ENCODE measurements at regions not wholly inside any gene's neighbourhood (a gene's known extent, or its start where the extent isn't known, plus 50 kb on each side); places are given as distances from the start of the nearest gene placed in this dataset.

- TF ChIP-seq, protein P1, sequence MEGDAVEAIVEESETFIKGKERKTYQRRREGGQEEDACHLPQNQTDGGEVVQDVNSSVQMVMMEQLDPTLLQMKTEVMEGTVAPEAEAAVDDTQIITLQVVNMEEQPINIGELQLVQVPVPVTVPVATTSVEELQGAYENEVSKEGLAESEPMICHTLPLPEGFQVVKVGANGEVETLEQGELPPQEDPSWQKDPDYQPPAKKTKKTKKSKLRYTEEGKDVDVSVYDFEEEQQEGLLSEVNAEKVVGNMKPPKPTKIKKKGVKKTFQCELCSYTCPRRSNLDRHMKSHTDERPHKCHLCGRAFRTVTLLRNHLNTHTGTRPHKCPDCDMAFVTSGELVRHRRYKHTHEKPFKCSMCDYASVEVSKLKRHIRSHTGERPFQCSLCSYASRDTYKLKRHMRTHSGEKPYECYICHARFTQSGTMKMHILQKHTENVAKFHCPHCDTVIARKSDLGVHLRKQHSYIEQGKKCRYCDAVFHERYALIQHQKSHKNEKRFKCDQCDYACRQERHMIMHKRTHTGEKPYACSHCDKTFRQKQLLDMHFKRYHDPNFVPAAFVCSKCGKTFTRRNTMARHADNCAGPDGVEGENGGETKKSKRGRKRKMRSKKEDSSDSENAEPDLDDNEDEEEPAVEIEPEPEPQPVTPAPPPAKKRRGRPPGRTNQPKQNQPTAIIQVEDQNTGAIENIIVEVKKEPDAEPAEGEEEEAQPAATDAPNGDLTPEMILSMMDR (IDR thresholded peaks at IDR 0.05) = no peak
- TF ChIP-seq EP300 (IDR thresholded peaks at IDR 0.05) = no peak
- no peak for TF ChIP-seq POLR2A (IDR thresholded peaks at IDR 0.05)
These were observed 612.2 kb downstream of the HDGFL1 start for GRCh38 chr6:23181356-23182110.

Data from tibial nerve (tissue), 4 donors.